ENCODE measurements at regions not wholly inside any gene's neighbourhood (a gene's known extent, or its start where the extent isn't known, plus 50 kb on each side); places are given as distances from the start of the nearest gene placed in this dataset.

DNA sequence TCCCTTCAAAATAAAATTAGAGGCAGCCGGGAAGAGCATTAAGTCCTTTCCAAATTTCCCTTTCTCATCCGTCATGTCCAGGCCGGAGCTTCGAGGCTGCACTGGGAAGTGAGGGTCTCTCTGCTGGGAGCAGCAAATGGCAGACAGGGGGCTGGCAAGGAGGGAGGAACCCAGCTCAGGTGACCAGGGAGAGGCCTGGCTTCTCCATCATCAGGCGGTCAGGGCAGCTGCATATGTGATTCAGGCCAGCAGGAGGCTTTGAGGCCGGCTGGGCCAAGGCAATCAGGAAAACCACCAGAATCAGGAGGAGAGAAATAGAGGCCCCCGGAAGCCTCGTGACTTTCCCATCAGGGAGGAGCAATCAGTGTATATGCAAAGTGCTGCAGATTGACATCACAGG is 85.0 kb upstream of the RPL38 start:
- H3K4me2 ChIP-seq (ENCODE audit: low read length), result no peak overlapping the region
- no peaks in the 10 kb centered on the region for H3K4me1 ChIP-seq (ENCODE audit: low read length)
- H3K9me3 ChIP-seq (ENCODE audit: insufficient read depth, low read length), result no peaks in the 10 kb centered on the region
- no peaks in the 10 kb centered on the region for H3K27me3 ChIP-seq (ENCODE audit: low read depth, low read length)
- no peaks in the 10 kb centered on the region for H3K36me3 ChIP-seq (replicated peaks; ENCODE audit: low read depth, low read length)
- TF ChIP-seq EZH2phosphoT487 (IDR thresholded peaks at IDR 0.05; ENCODE audit: low read depth) (no peak), CTCF (IDR thresholded peaks at IDR 0.05; ENCODE audit: low read depth, low read length) (no peak)
- H4K20me1 ChIP-seq (ENCODE audit: insufficient read depth, low read length), result no peaks in the 10 kb centered on the region
- no peak overlapping the region for H2AFZ ChIP-seq (ENCODE audit: low read depth, low read length)
- no peak overlapping the region for H3K27ac ChIP-seq (ENCODE audit: low read length)
- no peaks in the 10 kb centered on the region for H3K79me2 ChIP-seq (ENCODE audit: low read length)
- H3K9ac ChIP-seq (ENCODE audit: low read length), result no peak overlapping the region
- H3K4me3 ChIP-seq (ENCODE audit: low read length), result no peak overlapping the region

GRCh38 chr17:74119049-74119580 is 84.4 kb upstream of the RPL38 start:
- Histone ChIP-seq H3K27me3 (ENCODE audit: low read depth, low read length) (no peaks in the 10 kb centered on the region), H3K79me2 (ENCODE audit: low read length) (no peaks in the 10 kb centered on the region), H2AFZ (ENCODE audit: low read depth, low read length) (no peak overlapping the region), H3K4me2 (ENCODE audit: low read length) (no peak overlapping the region), H3K36me3 (replicated peaks; ENCODE audit: low read depth, low read length) (no peaks in the 10 kb centered on the region), H3K9ac (ENCODE audit: low read length) (no peak overlapping the region), H4K20me1 (ENCODE audit: insufficient read depth, low read length) (no peaks in the 10 kb centered on the region), H3K9me3 (ENCODE audit: insufficient read depth, low read length) (no peaks in the 10 kb centered on the region), H3K4me3 (ENCODE audit: low read length) (no peak overlapping the region), H3K27ac (ENCODE audit: low read length) (no peak overlapping the region), H3K4me1 (ENCODE audit: low read length) (no peaks in the 10 kb centered on the region)
- TF ChIP-seq CTCF (IDR thresholded peaks at IDR 0.05; ENCODE audit: low read depth, low read length), result no peak
- no peak for TF ChIP-seq EZH2phosphoT487 (IDR thresholded peaks at IDR 0.05; ENCODE audit: low read depth)

- H3K9ac ChIP-seq (ENCODE audit: low read length), result no peak overlapping the region
- H3K27me3 ChIP-seq (ENCODE audit: low read depth, low read length), result no peaks in the 10 kb centered on the region
These were observed 83.5 kb upstream of the RPL38 start for GRCh38 chr17:74119965-74120364.

DNA sequence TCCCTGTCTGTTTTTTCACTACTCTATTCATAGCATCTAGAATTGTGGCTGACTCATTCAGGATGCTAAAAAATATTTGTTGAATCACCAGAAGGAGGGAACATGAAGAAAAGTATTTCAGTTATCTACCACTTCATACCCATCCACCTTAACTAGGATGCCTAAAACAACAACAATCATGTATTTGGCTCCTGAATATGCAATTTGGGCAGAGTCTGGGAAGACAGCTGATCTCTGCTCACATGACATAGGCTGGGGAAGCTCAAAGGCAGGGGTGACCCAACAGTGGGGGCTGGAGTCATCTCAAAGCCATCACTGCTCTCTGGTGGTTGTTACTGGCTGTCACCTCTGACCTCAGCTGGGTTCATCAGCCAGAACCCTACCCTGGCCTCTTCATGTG is 80.1 kb upstream of the RPL38 start:
- no peaks in the 10 kb centered on the region for H3K36me3 ChIP-seq (replicated peaks; ENCODE audit: low read depth, low read length)
- no peaks in the 10 kb centered on the region for H3K79me2 ChIP-seq (ENCODE audit: low read length)
- H3K9ac ChIP-seq (ENCODE audit: low read length), result no peak overlapping the region
- H3K4me1 ChIP-seq (ENCODE audit: low read length), result no peaks in the 10 kb centered on the region
- TF ChIP-seq CTCF (IDR thresholded peaks at IDR 0.05; ENCODE audit: low read depth, low read length) (no peak), EZH2phosphoT487 (IDR thresholded peaks at IDR 0.05; ENCODE audit: low read depth) (no peak)
- no peaks in the 10 kb centered on the region for H3K27me3 ChIP-seq (ENCODE audit: low read depth, low read length)
- H3K27ac ChIP-seq (ENCODE audit: low read length), result no peak overlapping the region
- no peak overlapping the region for H2AFZ ChIP-seq (ENCODE audit: low read depth, low read length)
- no peak overlapping the region for H3K4me3 ChIP-seq (ENCODE audit: low read length)
- no peaks in the 10 kb centered on the region for H4K20me1 ChIP-seq (ENCODE audit: insufficient read depth, low read length)
- H3K9me3 ChIP-seq (ENCODE audit: insufficient read depth, low read length), result no peaks in the 10 kb centered on the region
- H3K4me2 ChIP-seq (ENCODE audit: low read length), result no peak overlapping the region

More at GRCh38 chr17:74119965-74120364, 83.5 kb upstream of the RPL38 start:
- no peaks in the 10 kb centered on the region for H3K9me3 ChIP-seq (ENCODE audit: insufficient read depth, low read length)
- H3K79me2 ChIP-seq (ENCODE audit: low read length), result no peaks in the 10 kb centered on the region
- no peak overlapping the region for H3K4me3 ChIP-seq (ENCODE audit: low read length)
- H3K36me3 ChIP-seq (replicated peaks; ENCODE audit: low read depth, low read length), result no peaks in the 10 kb centered on the region
- no peaks in the 10 kb centered on the region for H3K4me1 ChIP-seq (ENCODE audit: low read length)
- no peak overlapping the region for H3K27ac ChIP-seq (ENCODE audit: low read length)
- H4K20me1 ChIP-seq (ENCODE audit: insufficient read depth, low read length), result no peaks in the 10 kb centered on the region
- no peak overlapping the region for H2AFZ ChIP-seq (ENCODE audit: low read depth, low read length)
- no peak overlapping the region for H3K4me2 ChIP-seq (ENCODE audit: low read length)
- TF ChIP-seq CTCF (IDR thresholded peaks at IDR 0.05; ENCODE audit: low read depth, low read length) (no peak), EZH2phosphoT487 (IDR thresholded peaks at IDR 0.05; ENCODE audit: low read depth) (no peak)

All from OCI-LY3 (cell line).